ENCODE measurements at regions not wholly inside any gene's neighbourhood (a gene's known extent, or its start where the extent isn't known, plus 50 kb on each side); places are given as distances from the start of the nearest gene placed in this dataset.
A peak's percentile ranks its signal among the peaks of the same experiment; 100 is the strongest.
"Not testable (repeated sequence)": the region's sequence is repeated elsewhere in the genome, so short reads cannot be mapped to it uniquely, and the experiment has no call there.

DNA sequence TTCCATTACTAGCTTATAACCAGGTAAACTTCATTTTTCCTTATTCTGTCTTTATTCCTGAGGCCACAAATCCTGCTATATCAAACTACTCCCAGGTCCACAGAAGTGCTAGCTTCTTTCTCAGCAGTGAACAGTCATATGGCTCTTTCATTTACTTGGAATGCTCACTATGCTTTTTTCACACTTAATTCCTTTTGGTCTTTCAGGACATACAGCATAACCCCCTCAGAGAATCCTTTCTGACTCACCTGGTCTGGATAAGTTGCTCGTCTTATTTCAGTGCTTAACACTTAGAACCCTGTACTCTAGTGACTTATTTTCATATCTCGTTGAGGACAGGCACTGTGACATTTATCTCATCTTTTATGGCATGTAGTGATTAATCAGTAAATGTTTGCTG, 325.0 kb upstream of the UBE2E3 start:
- no peak for DNase-seq

DNA sequence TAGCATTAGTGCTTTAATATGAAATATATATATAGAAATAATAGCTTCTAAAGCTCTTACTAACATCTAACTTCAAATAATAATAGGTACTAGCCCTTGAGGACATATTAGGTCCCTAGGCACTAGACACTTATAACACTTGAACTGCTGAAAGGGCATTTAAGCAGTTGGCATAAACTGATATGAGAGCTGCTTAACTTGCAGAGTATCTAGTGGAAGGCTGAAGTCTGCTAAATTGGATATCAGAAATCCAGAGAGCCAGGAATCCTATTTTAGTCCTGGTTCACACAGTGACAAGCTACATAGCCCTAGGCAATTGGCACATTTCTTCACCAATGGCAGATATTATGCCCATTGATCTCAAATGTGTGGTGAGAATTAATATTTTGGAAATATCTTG, 326.9 kb upstream of the UBE2E3 start:
- DNase-seq = no peak

DNA sequence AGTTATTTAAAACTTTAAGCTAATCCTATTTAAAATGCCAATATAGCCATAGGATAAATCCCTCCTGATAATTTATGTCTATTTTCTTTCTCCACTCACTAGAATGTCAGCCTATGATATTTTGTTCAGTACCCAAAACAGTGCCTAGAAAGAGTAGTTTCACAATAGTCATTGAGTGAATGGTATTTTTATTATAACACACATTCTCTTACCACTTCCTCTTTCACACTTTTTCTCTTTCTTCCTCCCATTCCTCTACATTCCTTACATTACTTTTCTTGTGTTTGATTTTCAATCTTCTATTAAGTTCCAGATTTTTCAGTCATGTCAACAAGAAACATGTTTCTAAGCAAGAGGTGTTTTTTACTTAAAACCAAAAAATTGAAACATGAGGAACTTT, 327.6 kb upstream of the UBE2E3 start:
- DNase-seq = no peak

DNA sequence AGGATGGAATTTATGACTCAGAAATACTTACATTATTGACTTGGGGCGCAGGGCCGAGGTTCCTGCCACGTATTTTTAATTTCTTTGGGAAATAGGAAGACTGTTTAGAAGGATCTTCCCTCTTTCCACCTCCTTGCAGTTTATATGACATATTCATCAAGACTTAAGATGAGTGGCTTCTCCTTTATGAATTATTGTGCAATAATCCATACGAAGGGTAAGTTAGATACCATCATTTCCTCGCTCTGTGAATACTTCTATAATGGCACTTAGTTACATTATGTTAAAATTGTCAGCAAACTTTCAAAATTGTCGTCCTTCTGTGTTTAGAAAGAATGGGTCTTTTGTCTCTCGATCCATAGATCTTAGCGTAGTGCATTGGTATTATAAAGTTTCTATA, 328.8 kb upstream of the UBE2E3 start:
- DNase-seq = no peak

DNA sequence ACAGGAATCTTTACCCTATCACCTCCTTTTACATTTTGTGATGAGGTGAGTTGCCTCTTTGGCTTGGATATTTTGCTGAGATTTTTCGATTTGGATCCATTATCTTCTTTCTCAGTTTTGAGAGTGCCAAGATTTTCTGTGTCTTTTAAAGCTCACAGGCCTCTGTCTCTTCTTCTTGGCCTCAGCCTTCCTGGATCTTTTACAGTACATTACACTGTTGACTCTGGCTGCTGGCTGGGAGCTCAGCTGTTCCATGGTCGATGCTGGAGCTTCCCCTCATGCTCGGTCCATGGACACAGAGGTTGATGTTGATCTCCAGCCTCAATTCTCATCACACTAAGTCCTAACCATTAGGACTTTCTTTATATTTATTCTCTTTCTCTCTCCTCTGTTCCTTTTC, 332.8 kb upstream of the UBE2E3 start:
- DNase-seq = no peak

DNA sequence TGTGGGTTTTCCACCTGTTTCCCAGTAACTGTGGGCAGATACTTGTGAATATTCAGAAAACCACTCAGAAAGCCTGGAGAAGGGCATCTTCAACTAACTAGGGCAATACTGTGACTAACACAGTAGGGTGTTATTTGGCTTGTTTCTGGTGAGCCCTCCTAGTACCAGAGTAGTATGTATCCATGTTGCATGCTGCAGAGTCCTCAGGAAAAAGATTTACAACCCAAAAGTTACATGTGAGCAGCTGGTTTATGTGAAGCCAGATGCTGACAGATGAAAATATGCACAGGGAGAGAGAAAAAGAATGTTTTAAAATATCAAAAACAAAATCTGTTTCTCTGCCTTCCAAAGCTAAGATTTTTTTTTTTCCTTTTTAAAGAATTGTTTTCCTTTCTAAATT, 333.2 kb upstream of the UBE2E3 start:
- DNase-seq = no peak

DNA sequence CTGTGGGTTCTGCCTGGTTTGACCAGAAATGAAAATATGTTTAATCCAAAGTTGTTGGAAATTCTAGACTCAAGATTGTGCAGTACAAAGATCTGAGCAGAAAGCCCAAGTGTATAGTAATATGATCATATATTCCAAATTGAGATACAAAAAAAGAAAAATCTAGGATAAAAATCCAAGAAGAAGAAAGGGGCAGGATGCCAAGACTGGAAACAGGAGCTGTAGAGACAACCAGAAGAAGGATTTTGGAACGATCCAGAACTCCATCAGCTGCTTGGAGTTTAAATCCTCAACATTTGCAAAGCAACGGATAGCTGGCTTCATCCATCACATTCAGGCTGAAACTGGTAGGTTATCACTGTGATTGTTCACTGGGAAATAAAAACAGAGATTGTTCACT, 333.6 kb upstream of the UBE2E3 start:
- DNase-seq = no peak

DNA sequence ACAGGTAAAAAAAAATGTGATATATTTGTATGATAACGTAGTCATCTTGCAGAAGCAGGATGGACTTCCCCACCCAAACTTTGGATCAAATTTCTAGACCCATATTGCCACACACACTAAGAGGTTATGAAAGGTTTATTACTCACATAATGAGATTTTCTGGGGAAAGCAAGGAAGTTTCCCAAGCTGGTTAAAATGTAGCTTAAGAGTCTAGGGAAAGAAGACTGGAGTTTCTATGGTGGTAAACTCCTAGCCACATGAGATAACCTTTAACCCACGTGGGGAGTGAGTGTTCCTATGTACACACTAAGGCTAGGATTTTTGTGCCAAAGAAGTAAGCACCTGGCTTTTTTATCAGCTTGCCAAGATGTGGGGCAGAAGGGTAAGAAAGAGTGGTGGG, 335.7 kb upstream of the UBE2E3 start:
- no peak for DNase-seq

DNA sequence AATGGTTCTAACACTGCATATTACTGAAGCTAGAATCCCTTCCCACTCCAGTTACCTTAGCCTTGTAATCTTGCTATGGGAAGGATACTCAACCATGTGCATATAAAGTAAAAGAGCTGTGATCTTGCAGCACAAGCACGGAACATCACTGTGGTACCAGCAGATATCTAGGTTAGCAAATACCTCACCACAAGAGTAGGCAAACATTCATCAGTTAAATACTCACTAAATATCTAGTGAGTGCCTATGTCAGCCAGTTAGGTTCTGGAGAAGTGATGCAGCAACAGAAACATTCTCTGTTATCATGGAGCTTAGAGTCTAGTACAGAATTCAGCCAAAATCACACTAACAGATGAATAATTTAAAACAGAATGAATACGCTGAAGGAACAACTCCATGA, 349.6 kb upstream of the UBE2E3 start:
- DNase-seq = no peak

DNA sequence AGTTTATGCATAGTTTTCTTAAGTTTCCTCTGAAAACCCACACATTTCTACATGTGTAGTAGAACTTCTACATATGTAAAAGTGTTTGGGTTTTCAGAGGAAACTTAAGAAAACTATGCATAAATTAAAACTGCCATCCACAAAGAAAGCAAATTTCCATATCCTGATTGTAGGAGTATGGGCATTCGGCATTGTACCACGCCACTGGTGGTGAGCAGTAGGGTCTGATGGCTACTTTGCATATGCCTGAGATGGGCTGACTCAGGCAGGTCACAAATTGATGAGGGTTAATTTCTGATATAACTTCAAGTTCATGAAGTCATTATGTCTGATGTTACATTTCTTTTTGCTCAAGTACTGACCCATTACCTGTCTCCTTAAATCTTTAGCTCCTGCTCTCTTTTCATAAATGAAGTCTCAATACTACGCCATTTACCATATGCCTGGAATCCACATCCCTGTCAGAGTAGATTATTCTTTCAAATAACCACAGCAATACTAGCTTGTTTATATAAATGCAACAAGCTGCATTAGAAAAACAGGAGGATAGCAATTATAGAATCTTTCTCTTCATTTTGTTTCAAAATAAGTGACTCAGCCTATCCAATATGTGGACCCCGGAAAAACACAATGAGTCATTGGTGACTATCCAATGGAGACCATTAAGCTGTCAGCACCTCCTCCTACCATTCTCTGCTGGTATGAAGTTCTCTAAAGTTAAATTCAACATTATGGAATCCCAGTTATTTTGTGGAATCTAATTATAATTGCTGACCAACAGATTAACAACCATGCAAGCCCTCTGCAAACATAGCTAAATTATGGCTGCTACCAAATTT, 355.2 kb upstream of the UBE2E3 start:
- DNase-seq = no peak

DNA sequence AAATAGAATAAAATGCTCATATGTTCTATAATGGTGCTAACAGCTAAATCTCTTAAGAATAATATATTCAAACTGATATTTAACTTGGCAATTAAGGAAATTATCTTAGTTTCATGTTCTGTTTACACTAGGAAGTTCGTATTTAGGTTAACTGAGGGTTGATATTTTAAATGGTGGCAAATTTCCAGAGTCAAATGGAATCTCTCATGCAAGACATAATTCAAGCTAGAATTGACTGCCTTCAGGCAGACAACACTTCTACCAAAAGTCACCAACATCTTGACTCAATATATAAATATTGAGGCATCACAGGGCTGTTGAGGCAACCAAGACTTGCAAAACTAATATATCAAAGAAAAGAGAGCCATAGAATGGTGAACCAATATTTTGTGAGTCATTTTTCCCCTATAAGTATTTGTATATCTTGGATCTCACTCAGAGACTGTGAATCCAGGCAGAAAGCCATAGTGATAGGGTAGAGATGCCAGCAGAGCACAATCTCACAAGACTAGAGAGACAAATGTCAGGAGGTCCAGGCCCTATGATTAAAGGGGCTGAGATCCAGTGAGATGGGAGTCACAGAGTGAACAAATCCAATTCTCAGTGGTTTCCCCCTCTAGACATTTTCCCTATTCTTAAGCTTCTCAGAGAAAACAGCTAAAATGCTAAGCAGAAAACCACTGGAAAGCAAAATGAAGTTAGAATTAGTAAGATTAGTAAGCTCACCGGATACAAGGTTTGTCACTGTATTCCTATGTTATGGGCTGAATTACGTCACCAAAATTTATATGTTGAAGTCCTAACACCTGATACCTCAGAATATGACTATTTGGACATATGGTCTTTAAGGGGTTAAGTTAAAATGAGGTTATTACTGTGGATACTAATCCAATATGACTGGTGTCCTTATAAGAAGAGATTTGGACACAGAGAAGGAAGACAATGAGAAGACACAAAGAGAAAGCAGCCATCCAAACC, 358.2 kb upstream of the UBE2E3 start:
- peak; percentile 25 for DNase-seq

DNA sequence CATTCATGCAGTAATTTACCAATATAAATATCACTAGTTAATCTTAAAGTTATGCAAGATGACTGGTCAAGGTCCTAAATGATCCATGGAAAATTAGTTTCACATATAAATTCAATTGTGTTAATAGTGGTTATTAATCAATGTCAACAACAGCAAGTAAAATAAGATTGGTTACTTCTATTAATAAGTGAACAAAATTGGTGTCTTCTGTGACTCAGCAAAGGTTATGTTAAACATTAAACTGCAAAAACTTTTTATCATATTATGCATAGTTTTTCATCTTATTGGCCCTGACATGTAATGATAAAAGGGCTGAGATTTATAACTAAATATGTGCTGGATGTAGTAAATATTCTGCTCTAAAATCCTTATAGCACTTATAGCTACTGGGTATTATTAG, 359.0 kb upstream of the UBE2E3 start:
- no peak for DNase-seq

DNA sequence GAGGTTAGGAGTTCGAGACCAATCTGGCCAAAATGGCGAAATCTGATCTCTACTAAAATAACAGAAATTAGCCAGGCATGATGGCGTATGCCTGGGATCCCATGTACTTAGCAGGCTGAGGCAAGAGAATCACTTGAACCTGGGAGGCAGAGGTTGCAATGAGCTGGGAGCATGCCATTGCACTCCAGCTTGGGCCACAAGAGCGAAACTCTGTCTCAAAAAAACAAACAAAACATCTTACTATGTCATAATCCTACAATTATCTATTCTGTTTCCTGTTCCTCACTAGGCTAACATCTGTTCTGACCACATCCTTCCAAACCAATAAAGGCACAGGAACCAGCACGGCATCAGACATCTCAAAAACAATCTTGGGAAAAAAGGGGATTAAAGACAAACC, 361.8 kb upstream of the UBE2E3 start:
- no peak for DNase-seq

DNA sequence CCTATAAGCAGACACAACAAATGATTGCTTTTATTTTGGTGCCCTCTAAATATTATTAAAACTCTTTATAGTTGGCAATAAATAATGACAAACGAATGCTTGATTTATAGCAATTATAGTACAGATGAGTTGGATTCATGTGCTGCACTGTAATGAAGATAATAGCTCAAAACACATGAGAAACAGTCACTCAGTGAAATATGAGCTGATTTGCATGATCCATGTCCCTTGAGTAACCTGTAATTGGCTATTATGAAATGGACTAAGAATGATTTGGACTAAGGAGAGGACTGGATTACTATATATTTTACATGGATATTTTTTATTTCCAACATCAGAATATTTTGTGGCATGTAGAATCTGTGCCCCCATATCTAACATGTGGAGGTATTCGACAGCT, 365.6 kb upstream of the UBE2E3 start:
- DNase-seq = no peak

DNA sequence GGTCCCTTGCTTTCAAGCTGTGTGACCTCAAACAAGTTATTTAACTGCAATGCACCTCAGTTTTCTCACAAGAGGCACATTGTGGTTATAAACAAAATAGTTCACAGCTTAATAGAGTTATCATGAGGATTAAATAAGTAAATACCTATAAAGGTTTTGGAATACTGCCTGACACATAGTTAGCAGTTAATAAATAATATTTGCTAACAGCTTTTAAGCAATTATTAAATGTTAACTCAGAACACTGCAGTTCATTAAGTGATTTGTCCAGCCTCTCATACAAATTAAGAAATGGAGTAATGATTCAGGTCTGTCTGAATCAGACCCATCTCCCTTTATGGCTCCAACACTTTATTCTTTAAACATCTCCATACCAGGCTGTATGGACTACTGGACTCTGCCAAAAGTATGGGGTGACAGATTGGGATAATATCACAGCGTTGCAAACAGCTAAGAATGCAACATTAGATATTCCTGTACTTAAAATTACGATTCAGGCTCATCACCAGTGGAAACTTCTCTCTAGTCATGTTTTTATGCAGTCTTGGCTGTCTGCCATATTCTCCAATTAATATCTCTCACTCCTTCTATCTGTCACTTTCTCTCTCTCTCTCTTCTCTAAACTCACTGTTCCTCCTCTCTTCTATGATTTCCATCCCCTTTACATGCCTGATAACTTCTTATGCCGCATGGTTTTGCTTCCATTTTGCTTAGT, 370.6 kb upstream of the UBE2E3 start:
- DNase-seq = peak; percentile 17

DNA sequence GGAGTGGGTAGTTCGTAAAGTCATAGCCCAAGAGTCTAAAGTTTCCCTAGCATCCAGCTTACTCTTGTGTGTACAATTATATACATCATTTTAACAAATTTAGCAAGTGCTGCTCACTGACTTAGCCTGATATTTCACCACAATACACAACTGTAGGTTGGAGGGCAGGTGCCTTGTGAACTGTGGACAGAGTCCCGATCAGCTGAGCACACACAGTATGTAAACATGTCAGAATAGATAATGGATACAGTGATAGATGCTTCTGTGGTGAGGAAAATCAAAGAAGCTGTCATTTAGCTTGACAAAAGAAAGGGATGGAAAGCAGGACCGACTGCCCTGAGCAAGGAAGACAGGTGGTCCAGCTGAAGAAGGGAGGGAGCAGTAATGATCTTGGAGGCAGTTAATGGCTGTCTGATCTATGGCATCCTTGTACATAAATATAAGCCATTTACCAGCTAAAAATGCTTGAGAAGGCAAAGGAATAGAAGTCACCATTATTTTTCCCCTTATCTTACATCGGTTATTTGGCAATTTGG, 372.8 kb upstream of the UBE2E3 start:
- no peak for DNase-seq

DNA sequence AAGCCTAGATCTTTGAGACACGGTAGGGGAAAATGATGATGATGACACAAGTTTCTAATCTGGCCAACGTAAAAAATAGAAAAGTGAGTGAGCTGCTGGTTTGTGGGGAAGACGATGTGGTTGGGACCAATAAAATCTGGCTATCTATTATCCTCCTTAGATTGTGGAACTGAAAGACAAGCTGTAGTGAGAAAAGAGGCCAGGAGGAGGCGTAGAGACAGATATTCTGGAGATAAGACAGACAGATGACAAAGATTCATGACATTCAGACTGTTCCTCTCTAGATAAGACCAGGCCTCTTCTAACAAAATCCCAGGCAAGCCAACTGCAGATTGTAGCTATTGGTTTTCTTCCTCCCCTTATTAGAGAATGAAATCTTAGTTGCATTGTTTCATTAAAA, 376.3 kb upstream of the UBE2E3 start:
- DNase-seq = no peak

DNA sequence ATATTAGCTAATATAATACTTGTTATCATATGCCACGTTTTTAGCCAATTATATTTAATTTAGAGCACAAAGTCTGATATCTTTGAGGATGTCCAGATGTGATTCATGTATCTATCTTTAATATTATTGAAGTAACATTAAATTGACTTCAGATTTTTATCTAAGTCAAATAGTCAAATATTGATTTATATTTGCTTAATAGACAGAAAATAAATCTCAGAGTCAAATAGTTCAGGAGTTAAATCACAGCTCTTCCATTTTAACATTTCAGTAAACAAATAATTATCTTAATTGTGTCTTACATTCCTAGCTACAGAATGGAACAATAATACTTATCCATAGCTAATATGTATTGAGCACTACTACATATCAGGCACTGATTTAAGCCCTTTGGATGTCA, 379.4 kb upstream of the UBE2E3 start:
- no peak for DNase-seq

DNA sequence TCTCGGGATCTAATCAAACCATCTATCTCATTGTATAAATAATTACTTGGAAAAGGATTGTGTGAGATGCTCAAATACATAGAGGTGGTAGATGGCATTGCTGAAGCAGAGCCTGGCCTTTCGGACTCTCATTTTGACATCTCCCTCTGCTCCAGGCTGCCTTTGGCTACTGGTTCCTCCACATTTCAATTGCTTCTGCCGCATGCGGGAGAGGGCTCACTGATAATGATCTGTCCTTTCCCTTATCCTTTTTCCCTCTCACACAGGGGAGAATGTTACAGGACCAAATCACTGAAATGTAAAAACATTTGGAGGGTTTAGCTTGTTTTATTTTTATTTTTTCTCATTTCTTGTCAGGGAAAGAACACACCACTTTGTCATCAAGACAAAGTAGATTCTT, 380.6 kb upstream of the UBE2E3 start:
- DNase-seq = no peak

DNA sequence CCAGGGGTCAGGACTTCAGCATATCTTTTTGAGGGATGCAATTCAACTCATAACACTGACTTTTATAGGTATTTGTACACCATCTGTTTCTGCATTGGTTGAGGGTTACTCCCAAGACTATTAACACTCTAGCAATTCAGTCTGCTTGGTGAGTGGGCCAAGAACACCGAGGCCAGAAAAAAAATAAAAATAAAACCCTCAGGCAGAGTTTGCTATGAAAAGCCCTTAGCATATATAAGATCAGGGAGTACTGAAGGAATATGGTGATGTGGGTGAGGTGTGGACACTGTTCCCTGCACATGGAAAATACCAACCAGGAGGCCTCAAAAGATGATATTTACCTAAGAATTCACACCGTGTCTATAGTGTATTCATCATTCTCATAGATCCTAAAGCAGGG, 383.2 kb upstream of the UBE2E3 start:
- no peak for DNase-seq

DNA sequence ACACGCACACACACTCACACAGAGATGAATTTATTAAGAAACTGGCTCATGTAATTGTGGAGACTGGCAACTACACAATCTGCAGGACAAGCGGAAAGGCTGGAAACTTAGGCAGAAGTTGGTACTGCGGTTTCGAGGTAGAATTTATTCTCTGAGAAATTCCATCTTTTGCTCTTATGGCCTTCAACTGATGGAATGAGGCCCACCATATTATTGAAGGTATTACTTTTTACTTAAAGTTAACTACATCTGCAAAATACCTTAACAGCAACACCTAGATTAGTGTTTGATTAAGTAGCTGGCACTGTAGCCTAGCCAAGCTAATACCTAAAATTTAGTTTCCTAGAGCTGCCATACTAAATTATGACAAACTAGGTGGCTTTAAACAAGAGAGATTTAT, 384.0 kb upstream of the UBE2E3 start:
- no peak for DNase-seq

DNA sequence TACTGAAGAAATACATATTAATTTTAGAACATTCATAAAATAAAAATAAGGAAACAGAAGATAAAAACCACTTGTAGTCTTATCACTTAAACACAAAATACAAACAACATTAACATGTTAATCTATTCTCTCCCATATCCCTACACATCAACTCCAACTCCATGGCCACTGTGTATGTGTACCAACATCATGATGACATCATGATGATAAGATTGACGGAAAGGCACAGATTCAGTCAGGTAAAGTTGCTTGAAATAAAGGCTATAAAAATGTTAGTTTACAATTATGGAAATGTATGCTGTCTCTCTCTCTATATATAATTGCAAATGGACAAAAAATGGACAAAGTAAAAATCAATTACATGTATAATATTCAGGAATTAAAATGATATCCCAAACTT, 388.5 kb upstream of the UBE2E3 start:
- no peak for DNase-seq

DNA sequence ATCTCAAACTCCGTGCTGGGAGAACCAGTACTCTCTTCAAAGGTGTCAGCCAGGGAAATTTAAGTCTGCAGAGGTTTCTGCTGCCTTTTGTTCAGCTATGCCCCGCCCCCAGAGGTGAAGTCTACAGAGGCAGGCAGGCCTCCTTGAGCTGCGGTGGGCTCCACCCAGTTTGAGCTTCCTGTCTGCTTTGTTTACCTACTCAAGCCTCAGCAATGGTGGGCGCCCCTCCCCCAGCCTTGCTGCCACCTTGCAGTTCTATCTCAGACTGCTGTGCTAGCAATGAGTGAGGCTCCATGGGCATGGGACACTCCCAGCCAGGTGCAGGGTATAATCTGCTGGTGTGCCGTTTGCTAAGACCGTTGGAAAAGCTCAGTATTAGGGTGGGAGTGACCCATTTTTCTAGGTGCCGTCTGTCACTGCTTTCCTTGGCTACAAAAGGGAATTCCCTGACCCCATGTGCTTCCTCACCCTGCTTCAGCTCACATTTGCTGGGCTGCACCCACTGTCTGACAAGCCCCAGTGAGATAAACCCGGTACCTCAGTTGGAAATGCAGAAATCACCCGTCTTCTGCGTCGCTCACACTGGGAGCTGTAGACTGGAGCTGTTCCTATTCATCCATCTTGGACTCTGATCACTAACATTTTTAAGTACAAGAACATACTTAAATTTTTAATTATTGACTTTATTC, 389.2 kb upstream of the UBE2E3 start:
- DNase-seq = not testable (repeated sequence)
